Neutrophil (primary cell): ENCODE measurements at regions not wholly inside any gene's neighbourhood (a gene's known extent, or its start where the extent isn't known, plus 50 kb on each side); places are given as distances from the start of the nearest gene placed in this dataset.

Source experiments
- H3K27ac ChIP-seq: fragments of 200-600 bp; sonication (generic); 2 replicates; pipeline ENCODE4 v1.5.1; 2016; ENCODE audit warnings: mild to moderate bottlenecking, moderate library complexity
- H3K27me3 ChIP-seq: fragments of 200-600 bp; sonication (generic); 2 replicates; pipeline ENCODE4 v1.6.0; 2016; ENCODE audit warnings: mild to moderate bottlenecking
- H3K36me3 ChIP-seq: fragments of 200-600 bp; sonication (generic); 2 replicates; pipeline ENCODE4 v1.5.1; 2017
- H3K4me1 ChIP-seq, 2 experiments: fragments of 200-600 bp in 1 of 2; sonication (generic) in 1 of 2; 1 replicate in 1 of 2; 2 replicates in 1 of 2; pipeline versions ENCODE4 v1.5.1 to v1.6.1; 2013 to 2016; ENCODE audit warnings: low read depth in 1 of 2, low read length in 1 of 2, mild to moderate bottlenecking in 1 of 2, moderate library complexity in 1 of 2; ENCODE audit not compliant: control insufficient read depth in 1 of 2, insufficient read depth in 1 of 2
- H3K4me3 ChIP-seq, 2 experiments: fragments of 200-600 bp in 1 of 2; sonication (generic) in 1 of 2; 1 replicate in 1 of 2; 2 replicates in 1 of 2; pipeline ENCODE4 v1.5.1; 2013 to 2016; ENCODE audit warnings: low read depth in 1 of 2, low read length in 1 of 2, mild to moderate bottlenecking in 1 of 2, moderate library complexity in 1 of 2
- H3K9me3 ChIP-seq: fragments of 200-600 bp; sonication (generic); 2 replicates; pipeline ENCODE4 v1.5.1; 2016
- TF ChIP-seq, protein P1 (sequence below): fragments of 200-600 bp; sonication (generic); IDR thresholded peaks from 2 replicates; pipeline ENCODE4 v1.5.1; 2016; ENCODE audit warnings: antibody characterized with exemption

DNA sequence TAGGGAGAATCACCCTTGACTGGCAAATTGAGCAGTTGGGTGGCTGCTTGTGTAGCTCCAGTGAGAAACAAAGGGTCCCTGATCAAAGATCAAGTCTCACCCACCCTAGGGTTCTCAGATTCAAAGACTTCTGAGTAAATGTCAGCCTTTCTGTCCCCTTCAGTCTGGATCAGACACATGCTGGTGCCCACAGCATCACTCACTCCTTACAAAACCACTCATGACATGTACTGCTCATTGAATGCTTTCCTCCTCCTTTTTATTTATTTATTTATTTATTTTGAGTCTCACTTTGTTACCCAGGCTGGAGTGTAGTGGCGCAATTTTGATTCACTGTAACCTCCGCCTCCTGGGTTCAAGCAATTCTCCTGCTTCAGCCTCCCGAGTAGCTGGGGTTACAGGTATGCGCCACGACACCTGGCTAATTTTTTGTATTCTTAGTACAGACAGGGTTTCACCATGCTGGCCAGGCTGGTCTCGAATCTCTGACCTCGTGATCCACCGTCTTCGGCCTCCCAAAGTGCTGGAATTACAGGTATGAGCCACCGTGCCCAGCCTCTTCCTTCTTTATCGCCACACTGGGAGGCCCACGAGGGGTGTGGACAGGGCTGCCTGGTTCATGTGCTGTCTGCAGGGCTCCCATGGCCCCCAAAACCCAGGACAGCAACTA is 462.0 kb upstream of the MAF start:
- H3K4me1 ChIP-seq, result no peaks in the 10 kb centered on the region

DNA sequence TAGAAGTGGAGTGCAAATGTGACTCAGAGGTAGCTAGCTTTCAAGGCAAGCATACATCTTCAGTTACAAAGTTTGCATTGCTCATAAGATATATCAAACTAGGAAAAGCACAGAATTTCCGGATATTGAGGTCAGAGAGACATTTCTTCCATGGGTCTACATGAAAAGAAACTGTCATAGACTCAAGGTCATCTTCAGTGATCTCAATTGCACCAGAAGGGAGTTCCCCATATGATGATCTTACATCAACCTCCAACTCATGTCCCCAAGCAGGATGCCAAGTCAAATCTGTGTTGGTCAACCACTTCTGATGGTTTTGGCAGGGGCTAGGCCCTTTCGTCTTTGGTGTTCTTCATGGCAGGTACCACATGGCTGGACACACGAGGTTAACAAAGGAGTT is 459.9 kb upstream of the MAF start:
- Histone ChIP-seq H3K36me3 (no peaks in the 10 kb centered on the region), H3K4me1 (no peaks in the 10 kb centered on the region), H3K27ac (no peak overlapping the region), H3K9me3 (no peaks in the 10 kb centered on the region), H3K4me3 (no peak overlapping the region), H3K27me3 (no peaks in the 10 kb centered on the region)
- TF ChIP-seq, protein P1, sequence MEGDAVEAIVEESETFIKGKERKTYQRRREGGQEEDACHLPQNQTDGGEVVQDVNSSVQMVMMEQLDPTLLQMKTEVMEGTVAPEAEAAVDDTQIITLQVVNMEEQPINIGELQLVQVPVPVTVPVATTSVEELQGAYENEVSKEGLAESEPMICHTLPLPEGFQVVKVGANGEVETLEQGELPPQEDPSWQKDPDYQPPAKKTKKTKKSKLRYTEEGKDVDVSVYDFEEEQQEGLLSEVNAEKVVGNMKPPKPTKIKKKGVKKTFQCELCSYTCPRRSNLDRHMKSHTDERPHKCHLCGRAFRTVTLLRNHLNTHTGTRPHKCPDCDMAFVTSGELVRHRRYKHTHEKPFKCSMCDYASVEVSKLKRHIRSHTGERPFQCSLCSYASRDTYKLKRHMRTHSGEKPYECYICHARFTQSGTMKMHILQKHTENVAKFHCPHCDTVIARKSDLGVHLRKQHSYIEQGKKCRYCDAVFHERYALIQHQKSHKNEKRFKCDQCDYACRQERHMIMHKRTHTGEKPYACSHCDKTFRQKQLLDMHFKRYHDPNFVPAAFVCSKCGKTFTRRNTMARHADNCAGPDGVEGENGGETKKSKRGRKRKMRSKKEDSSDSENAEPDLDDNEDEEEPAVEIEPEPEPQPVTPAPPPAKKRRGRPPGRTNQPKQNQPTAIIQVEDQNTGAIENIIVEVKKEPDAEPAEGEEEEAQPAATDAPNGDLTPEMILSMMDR, result no peak

More for the DNA sequence above, 462.0 kb upstream of the MAF start:
- Histone ChIP-seq H3K36me3 (no peaks in the 10 kb centered on the region), H3K9me3 (no peaks in the 10 kb centered on the region), H3K27me3 (no peaks in the 10 kb centered on the region), H3K27ac (no peak overlapping the region), H3K4me3 (no peak overlapping the region)
- TF ChIP-seq, protein P1, result no peak

DNA sequence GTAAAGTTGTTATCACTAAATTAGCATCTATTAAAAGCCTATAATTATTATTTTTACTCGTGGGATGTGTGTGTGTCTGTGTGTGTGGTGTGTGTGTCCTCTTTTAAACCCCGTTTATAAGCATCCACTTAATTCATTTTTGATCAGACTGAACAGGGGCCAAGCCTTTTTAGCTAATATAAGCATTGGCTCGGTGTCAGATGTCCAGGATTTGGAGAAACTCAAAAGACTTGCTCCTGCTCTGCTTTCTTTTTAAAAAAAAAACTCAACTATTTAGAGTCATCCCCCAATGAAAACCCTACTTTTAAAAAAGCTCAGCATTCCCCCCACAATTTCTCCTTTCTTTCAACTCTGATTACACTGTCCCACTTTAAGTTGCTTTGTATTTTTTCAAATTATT is 459.3 kb upstream of the MAF start:
- Histone ChIP-seq H3K36me3 (no peaks in the 10 kb centered on the region), H3K27ac (no peak overlapping the region), H3K9me3 (no peaks in the 10 kb centered on the region), H3K4me3 (no peak overlapping the region), H3K27me3 (no peaks in the 10 kb centered on the region), H3K4me1 (no peaks in the 10 kb centered on the region)
- TF ChIP-seq, protein P1, result no peak

DNA sequence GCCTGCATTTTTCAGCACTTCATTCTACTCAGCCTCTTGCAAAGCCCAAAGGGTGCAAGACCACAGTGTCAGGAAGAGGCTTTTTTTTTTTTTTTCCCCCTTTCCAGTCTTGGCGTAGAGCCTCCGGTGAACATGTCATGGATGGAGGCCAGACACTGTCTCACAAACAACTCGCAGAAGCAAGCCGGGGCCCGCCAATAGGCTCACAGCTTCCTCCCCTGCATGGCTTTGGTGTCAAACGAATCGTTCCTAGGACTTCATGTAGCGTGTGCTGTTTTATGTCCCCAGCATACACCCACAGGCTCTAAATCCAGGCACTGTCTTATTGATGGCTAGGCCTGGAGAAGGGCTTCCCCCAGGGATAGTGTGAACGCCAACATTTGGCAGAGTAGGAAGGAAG is 457.7 kb upstream of the MAF start:
- Histone ChIP-seq H3K27me3 (no peaks in the 10 kb centered on the region), H3K4me3 (no peak overlapping the region), H3K36me3 (no peaks in the 10 kb centered on the region), H3K27ac (no peak overlapping the region), H3K4me1 (no peaks in the 10 kb centered on the region), H3K9me3 (no peaks in the 10 kb centered on the region)
- TF ChIP-seq, protein P1, result no peak

DNA sequence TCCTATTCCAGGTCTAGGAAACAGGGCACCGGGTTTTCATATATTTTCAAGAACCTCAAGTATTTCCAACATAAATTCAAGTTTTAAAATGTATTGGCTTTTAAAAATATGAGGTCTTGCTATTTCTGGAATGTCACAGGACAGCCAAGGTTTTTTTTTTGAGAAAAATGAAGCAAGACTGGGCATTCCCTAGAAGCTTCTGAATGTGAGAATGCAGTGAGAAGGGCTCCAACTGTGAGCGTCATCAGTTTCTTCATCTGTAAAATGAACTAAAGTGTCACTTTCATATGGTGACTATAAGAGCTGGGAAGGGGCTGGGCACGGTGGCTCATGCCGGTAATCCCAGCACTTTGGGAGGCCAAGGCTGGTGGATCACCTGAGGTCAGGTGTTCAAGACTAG is 455.8 kb upstream of the MAF start:
- TF ChIP-seq, protein P1, result no peak
- H3K27me3 ChIP-seq, result no peaks in the 10 kb centered on the region
- no peak overlapping the region for H3K27ac ChIP-seq
- H3K4me3 ChIP-seq, result no peak overlapping the region
- no peaks in the 10 kb centered on the region for H3K36me3 ChIP-seq
- H3K9me3 ChIP-seq, result no peaks in the 10 kb centered on the region
- no peaks in the 10 kb centered on the region for H3K4me1 ChIP-seq

DNA sequence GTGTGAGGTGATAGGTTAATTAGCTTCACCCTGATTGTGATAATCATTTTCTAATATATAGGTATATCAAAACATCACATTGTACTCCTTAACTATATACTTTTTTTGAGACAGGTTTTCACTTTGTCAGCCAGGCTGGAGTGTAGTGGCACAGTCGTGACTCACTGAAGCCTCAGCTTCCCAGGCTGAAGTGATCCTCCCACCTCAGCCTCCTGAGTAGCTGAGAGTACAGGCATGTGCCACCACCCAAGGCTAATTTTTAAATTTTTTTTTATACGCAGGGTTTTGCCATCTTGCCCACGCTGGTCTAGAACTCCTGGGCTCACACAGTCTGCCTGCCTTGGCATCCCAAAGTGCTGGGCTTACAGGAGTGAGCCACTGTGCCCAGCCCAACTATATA is 455.3 kb upstream of the MAF start:
- Histone ChIP-seq H3K27me3 (no peaks in the 10 kb centered on the region), H3K9me3 (no peaks in the 10 kb centered on the region)

More for the DNA sequence above, 455.3 kb upstream of the MAF start:
- TF ChIP-seq, protein P1, result no peak
- H3K27ac ChIP-seq, result no peak overlapping the region
- H3K4me3 ChIP-seq, result no peak overlapping the region
- no peaks in the 10 kb centered on the region for H3K36me3 ChIP-seq
- no peaks in the 10 kb centered on the region for H3K4me1 ChIP-seq
